ENCODE measurements at regions not wholly inside any gene's neighbourhood (a gene's known extent, or its start where the extent isn't known, plus 50 kb on each side); places are given as distances from the start of the nearest gene placed in this dataset.

DNA sequence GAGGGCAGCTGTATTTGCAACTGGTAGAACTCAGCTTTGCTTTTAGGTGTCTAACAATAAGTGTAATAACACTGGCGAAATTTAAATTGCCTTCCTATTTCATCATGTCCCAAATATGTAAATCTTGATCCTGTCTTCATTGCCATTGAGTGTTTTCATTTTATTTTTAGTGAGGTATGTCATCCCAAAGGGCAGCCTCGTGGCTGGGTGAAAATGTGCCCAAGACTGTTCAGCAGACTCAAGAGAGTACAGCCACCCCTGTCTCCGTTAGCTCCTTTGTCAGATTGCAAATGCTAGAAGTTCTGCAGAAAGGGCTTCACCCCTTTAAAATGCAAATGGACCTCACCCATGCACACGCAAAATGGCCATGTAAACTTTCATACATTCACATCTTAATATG lies 278.8 kb downstream of the RND3 start:
- Histone ChIP-seq H3K27me3 (ENCODE audit: control insufficient read depth, insufficient read depth, low read length) (no peaks in the 10 kb centered on the region), H3K4me3 (ENCODE audit: low read depth in 2 of 2, low read length in 2 of 2) (no peak overlapping the region), H3K36me3 (ENCODE audit: control insufficient read depth, insufficient read depth, low read length) (no peaks in the 10 kb centered on the region), H3K4me1 (ENCODE audit: control insufficient read depth, insufficient read depth, low read length) (no peaks in the 10 kb centered on the region; the same call in 1 of the 2 replicates), H3K9me3 (ENCODE audit: control insufficient read depth, insufficient read depth, low read depth, low read length) (no peaks in the 10 kb centered on the region), H3K27ac (ENCODE audit: low read length) (no peak overlapping the region)
- POLR2A ChIA-PET = no interaction called here
- no TSS peak for BruUV-seq (replicated peaks)
- in situ Hi-C loops (cut with HindIII; ENCODE audit: low pct_unique_long_range_greater_than_20kb, low sequenced_read_pairs) (no loop called here), intact Hi-C loops (cut with micrococcal nuclease; ENCODE audit: unreplicated experiment) (no loop called here)
- DNase-seq (ENCODE audit: low read depth, low spot score) (no peak), ATAC-seq (no peak)
- CTCF ChIA-PET = no interaction called here
- TF ChIP-seq TCF7L2 (IDR thresholded peaks at IDR 0.05; ENCODE audit: low read depth, low read length) (no peak), POLR2AphosphoS5 (IDR thresholded peaks at IDR 0.05; ENCODE audit: low read depth, low read length) (no peak), SIN3A (IDR thresholded peaks at IDR 0.05; ENCODE audit: borderline replicate concordance, insufficient read depth, low read depth, low read length) (no peak)
- TF ChIP-seq, protein P1, sequence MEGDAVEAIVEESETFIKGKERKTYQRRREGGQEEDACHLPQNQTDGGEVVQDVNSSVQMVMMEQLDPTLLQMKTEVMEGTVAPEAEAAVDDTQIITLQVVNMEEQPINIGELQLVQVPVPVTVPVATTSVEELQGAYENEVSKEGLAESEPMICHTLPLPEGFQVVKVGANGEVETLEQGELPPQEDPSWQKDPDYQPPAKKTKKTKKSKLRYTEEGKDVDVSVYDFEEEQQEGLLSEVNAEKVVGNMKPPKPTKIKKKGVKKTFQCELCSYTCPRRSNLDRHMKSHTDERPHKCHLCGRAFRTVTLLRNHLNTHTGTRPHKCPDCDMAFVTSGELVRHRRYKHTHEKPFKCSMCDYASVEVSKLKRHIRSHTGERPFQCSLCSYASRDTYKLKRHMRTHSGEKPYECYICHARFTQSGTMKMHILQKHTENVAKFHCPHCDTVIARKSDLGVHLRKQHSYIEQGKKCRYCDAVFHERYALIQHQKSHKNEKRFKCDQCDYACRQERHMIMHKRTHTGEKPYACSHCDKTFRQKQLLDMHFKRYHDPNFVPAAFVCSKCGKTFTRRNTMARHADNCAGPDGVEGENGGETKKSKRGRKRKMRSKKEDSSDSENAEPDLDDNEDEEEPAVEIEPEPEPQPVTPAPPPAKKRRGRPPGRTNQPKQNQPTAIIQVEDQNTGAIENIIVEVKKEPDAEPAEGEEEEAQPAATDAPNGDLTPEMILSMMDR (IDR thresholded peaks at IDR 0.05) = no peak
- TF ChIP-seq, protein P2, sequence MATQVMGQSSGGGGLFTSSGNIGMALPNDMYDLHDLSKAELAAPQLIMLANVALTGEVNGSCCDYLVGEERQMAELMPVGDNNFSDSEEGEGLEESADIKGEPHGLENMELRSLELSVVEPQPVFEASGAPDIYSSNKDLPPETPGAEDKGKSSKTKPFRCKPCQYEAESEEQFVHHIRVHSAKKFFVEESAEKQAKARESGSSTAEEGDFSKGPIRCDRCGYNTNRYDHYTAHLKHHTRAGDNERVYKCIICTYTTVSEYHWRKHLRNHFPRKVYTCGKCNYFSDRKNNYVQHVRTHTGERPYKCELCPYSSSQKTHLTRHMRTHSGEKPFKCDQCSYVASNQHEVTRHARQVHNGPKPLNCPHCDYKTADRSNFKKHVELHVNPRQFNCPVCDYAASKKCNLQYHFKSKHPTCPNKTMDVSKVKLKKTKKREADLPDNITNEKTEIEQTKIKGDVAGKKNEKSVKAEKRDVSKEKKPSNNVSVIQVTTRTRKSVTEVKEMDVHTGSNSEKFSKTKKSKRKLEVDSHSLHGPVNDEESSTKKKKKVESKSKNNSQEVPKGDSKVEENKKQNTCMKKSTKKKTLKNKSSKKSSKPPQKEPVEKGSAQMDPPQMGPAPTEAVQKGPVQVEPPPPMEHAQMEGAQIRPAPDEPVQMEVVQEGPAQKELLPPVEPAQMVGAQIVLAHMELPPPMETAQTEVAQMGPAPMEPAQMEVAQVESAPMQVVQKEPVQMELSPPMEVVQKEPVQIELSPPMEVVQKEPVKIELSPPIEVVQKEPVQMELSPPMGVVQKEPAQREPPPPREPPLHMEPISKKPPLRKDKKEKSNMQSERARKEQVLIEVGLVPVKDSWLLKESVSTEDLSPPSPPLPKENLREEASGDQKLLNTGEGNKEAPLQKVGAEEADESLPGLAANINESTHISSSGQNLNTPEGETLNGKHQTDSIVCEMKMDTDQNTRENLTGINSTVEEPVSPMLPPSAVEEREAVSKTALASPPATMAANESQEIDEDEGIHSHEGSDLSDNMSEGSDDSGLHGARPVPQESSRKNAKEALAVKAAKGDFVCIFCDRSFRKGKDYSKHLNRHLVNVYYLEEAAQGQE (IDR thresholded peaks at IDR 0.05; ENCODE audit: insufficient read depth in 1 of 2, low read depth in 2 of 2, low read length in 1 of 2) = no peak

DNA sequence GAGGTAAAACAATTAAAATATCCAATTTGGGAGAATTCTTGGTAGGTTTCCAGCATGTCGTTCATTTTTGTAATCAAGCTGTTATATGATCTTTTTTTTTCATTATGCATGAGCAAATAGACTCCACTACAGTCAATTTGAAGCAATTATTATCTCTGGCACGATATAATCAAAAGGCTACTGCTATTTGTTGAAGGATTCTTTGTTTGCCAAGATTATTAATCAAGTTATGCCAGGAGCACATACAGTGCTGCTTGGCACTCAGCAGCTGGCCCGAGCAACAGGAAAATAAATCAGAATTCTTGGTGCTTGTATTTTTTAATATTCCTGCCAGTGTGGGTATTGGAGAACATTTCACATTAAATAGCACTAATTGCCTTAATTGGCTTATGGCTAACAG lies 279.5 kb downstream of the RND3 start:
- ChIA-PET POLR2A (no interaction called here), CTCF (no interaction called here)
- H3K4me3 ChIP-seq (ENCODE audit: low read depth in 2 of 2, low read length in 2 of 2) = no peak overlapping the region
- intact Hi-C loops (cut with micrococcal nuclease; ENCODE audit: unreplicated experiment) (no loop called here), in situ Hi-C loops (cut with HindIII; ENCODE audit: low pct_unique_long_range_greater_than_20kb, low sequenced_read_pairs) (no loop called here)
- H3K27ac ChIP-seq (ENCODE audit: low read length) = no peak overlapping the region
- DNase-seq (ENCODE audit: low read depth, low spot score) (no peak), ATAC-seq (no peak)
- BruUV-seq (replicated peaks) = no TSS peak
- H3K4me1 ChIP-seq (ENCODE audit: control insufficient read depth, insufficient read depth, low read length) = no peaks in the 10 kb centered on the region; the same call in 1 of the 2 replicates
- no peaks in the 10 kb centered on the region for H3K9me3 ChIP-seq (ENCODE audit: control insufficient read depth, insufficient read depth, low read depth, low read length)
- TF ChIP-seq POLR2AphosphoS5 (IDR thresholded peaks at IDR 0.05; ENCODE audit: low read depth, low read length) (no peak), TCF7L2 (IDR thresholded peaks at IDR 0.05; ENCODE audit: low read depth, low read length) (no peak), SIN3A (IDR thresholded peaks at IDR 0.05; ENCODE audit: borderline replicate concordance, insufficient read depth, low read depth, low read length) (no peak)
- TF ChIP-seq, protein P2 (IDR thresholded peaks at IDR 0.05; ENCODE audit: insufficient read depth in 1 of 2, low read depth in 2 of 2, low read length in 1 of 2) = no peak
- TF ChIP-seq, protein P1 (IDR thresholded peaks at IDR 0.05) = no peak
- no peaks in the 10 kb centered on the region for H3K36me3 ChIP-seq (ENCODE audit: control insufficient read depth, insufficient read depth, low read length)
- H3K27me3 ChIP-seq (ENCODE audit: control insufficient read depth, insufficient read depth, low read length) = no peaks in the 10 kb centered on the region
